Osteoblast (primary cell): ENCODE measurements at regions not wholly inside any gene's neighbourhood (a gene's known extent, or its start where the extent isn't known, plus 50 kb on each side); places are given as distances from the start of the nearest gene placed in this dataset.

Source experiments
- DNase-seq: peaks from one replicate; pipeline ENCODE4 v3.0.0; 2011; ENCODE audit warnings: low spot score, mixed read lengths; ENCODE audit not compliant: insufficient read length; ENCODE audit errors: missing footprints
- H2AFZ ChIP-seq: 2 replicates; pipeline ENCODE4 v1.6.0; 2011; ENCODE audit warnings: mild to moderate bottlenecking, low read length
- H3K27ac ChIP-seq: 2 replicates; pipeline ENCODE4 v1.5.1; 2011; ENCODE audit warnings: mild to moderate bottlenecking, low read depth, low read length, moderate library complexity
- H3K27me3 ChIP-seq: 2 replicates; pipeline ENCODE4 v1.6.0; 2012; ENCODE audit warnings: mild to moderate bottlenecking, control low read depth, inconsistent platforms, low read length, moderate library complexity; ENCODE audit not compliant: insufficient read depth
- H3K36me3 ChIP-seq: 2 replicates; pipeline ENCODE4 v1.5.1; 2011; ENCODE audit warnings: mild to moderate bottlenecking, low read length, control low read depth, moderate library complexity; ENCODE audit not compliant: insufficient read depth
- H3K4me1 ChIP-seq: 2 replicates; pipeline ENCODE4 v1.5.1; 2011; ENCODE audit warnings: mild to moderate bottlenecking, low read length, control low read depth, moderate library complexity; ENCODE audit not compliant: insufficient read depth
- H3K4me2 ChIP-seq: 2 replicates; pipeline ENCODE4 v1.6.0; 2011; ENCODE audit warnings: mild to moderate bottlenecking, low read length; ENCODE audit not compliant: insufficient read depth
- H3K4me3 ChIP-seq: fragments of 200-600 bp; sonication (generic); 3 replicates; pipeline ENCODE4 v1.5.1; 2012; ENCODE audit warnings: mild to moderate bottlenecking, low read length, inconsistent platforms; ENCODE audit not compliant: insufficient read depth
- H3K79me2 ChIP-seq: 2 replicates; pipeline ENCODE4 v1.6.0; 2012; ENCODE audit warnings: mild to moderate bottlenecking, low read length, control low read depth, inconsistent platforms; ENCODE audit not compliant: insufficient read depth
- H3K9me3 ChIP-seq: 2 replicates; pipeline ENCODE4 v1.5.1; 2011; ENCODE audit warnings: low read depth, low read length, control low read depth
- H4K20me1 ChIP-seq: 2 replicates; pipeline ENCODE4 v1.6.0; 2012; ENCODE audit warnings: mild to moderate bottlenecking, low read length, control low read depth; ENCODE audit not compliant: insufficient read depth
- CTCF ChIP-seq: IDR thresholded peaks from 2 replicates; pipeline ENCODE4 v1.5.1; 2011; ENCODE audit warnings: mild to moderate bottlenecking, low read depth, low read length, moderate library complexity; ENCODE audit errors: extremely low read depth

DNA sequence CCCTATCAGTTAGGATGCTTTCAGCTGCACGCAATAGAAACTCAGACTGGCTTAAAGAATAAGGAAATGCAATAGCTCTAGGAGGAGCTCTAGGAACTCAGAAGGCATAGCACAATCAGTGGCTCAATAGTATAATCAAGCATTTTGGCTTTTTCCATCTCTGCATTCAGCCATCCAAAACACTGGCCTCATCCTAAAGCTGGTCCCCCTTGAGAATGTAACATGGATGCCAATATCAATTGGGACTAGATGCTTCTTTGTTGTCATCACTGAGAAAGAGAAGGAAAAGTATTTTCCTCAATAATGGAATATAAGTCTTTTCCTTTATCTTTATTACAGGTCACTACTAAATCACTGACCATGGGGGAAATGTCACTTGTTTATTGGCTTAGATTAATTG is 509.5 kb downstream of the PLPP3 start:
- H3K27me3 ChIP-seq = no peaks in the 10 kb centered on the region
- DNase-seq = no peak
- no peaks in the 10 kb centered on the region for H3K36me3 ChIP-seq
- peak overlapping the region; percentile 82 for H3K27ac ChIP-seq
- H4K20me1 ChIP-seq = no peaks in the 10 kb centered on the region
- H3K79me2 ChIP-seq = no peaks in the 10 kb centered on the region
- TF ChIP-seq CTCF = no peak
- peaks cover 58% of the 10 kb centered on the region for H3K4me1 ChIP-seq
- no peak overlapping the region for H2AFZ ChIP-seq
- H3K4me3 ChIP-seq = no peak overlapping the region
- no peaks in the 10 kb centered on the region for H3K9me3 ChIP-seq
- H3K4me2 ChIP-seq = no peak overlapping the region

DNA sequence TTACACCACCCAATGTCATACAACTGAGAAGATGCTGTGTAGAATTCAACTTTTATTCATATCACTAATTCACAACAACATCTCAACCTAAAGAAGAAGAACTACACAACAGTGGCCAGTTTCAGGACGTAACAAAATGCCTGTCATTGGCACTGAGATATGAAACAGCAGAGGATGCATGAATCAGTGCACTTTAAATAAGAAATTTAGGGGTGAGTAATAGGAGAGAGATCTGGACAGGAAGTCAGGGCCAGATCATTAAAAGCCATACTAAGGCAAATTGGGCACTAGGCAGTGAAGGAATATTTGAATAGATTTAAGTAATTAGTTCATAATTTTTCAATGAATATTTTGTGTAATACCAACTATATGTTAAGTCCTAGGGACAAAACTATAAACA is 510.5 kb downstream of the PLPP3 start:
- H3K27ac ChIP-seq = peak overlapping the region; percentile 82
- peak overlapping the region; percentile 33 for H3K4me2 ChIP-seq
- DNase-seq = no peak

DNA sequence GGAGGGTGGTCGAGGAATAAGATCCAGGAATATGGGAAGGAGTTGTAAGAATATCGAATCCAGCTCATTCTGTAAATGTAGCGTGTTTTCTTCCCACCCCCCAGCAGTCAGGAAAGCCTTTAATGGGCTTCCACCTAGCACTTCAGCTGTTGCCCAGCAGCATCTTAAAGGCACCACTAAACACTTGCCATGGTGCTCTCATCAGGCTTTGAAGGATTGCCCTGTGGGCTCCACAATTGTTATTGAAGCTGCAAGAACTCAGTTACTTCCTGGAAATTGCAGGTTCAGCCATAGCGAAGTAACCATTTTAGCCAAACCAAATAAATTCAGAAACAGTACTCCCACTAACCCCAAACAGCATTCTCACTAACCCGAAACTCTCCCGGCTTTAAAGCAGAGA is 511.2 kb downstream of the PLPP3 start:
- H3K4me3 ChIP-seq = no peak overlapping the region
- peaks cover 56% of the 10 kb centered on the region for H3K4me1 ChIP-seq

More for the DNA sequence above, 510.5 kb downstream of the PLPP3 start:
- Histone ChIP-seq H3K4me3 (no peak overlapping the region), H3K27me3 (no peaks in the 10 kb centered on the region), H3K9me3 (no peaks in the 10 kb centered on the region), H3K4me1 (peaks cover 62% of the 10 kb centered on the region), H4K20me1 (no peaks in the 10 kb centered on the region), H3K36me3 (no peaks in the 10 kb centered on the region), H2AFZ (no peak overlapping the region), H3K79me2 (no peaks in the 10 kb centered on the region)
- no peak for TF ChIP-seq CTCF

DNA sequence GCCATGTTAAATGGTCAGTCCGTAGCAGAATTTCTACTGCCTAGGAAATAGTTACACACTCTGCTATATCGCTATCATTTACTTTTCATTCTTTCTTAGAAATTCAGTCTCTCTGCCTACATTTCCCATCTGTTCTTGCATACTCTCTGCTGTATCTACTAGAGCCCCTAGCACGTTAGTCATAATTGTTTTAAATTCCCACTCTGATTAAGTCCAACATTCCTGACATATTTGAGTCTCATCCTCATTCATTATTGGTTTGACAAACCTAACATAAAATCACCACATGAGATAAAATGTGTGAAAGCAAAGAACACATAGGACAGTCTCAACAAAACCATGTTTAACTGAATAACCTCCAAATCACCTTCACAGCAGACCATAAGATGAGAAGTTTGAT is 513.6 kb downstream of the PLPP3 start:
- H4K20me1 ChIP-seq = no peaks in the 10 kb centered on the region
- H3K36me3 ChIP-seq = no peaks in the 10 kb centered on the region
- H3K9me3 ChIP-seq = no peaks in the 10 kb centered on the region
- no peaks in the 10 kb centered on the region for H3K27me3 ChIP-seq
- H3K4me2 ChIP-seq = no peak overlapping the region
- no peak for TF ChIP-seq CTCF
- no peaks in the 10 kb centered on the region for H3K79me2 ChIP-seq
- H3K4me3 ChIP-seq = no peak overlapping the region
- no peak for DNase-seq
- H3K4me1 ChIP-seq = peaks cover 52% of the 10 kb centered on the region
- no peak overlapping the region for H2AFZ ChIP-seq
- no peak overlapping the region for H3K27ac ChIP-seq

More for the DNA sequence above, 511.2 kb downstream of the PLPP3 start:
- Histone ChIP-seq H3K9me3 (no peaks in the 10 kb centered on the region), H3K27ac (peak overlapping the region; percentile 82), H3K27me3 (no peaks in the 10 kb centered on the region), H3K79me2 (no peaks in the 10 kb centered on the region), H3K4me2 (peak overlapping the region; percentile 33), H3K36me3 (no peaks in the 10 kb centered on the region), H2AFZ (peak overlapping the region; percentile 20), H4K20me1 (no peaks in the 10 kb centered on the region)
- no peak for DNase-seq
- no peak for TF ChIP-seq CTCF
